CD4-positive, alpha-beta T cell treated with Interleukin-15 for 1 hour (primary cell): ENCODE measurements at regions not wholly inside any gene's neighbourhood (a gene's known extent, or its start where the extent isn't known, plus 50 kb on each side); places are given as distances from the start of the nearest gene placed in this dataset.
"Not testable (repeated sequence)": the region's sequence is repeated elsewhere in the genome, so short reads cannot be mapped to it uniquely, and the experiment has no call there.

Source experiments
- DNase-seq: peaks from one replicate; pipeline ENCODE4 v3.0.0-alpha.2; 2020

- no peak for DNase-seq
Measured at GRCh38 chr4:128688033-128688721, 121.3 kb upstream of the JADE1 start.

GRCh38 chr4:128686810-128687209 lies 122.7 kb upstream of the JADE1 start:
- no peak for DNase-seq

GRCh38 chr4:128686032-128686465 lies 123.5 kb upstream of the JADE1 start:
- DNase-seq, result no peak

GRCh38 chr4:128684016-128684415 lies 125.5 kb upstream of the JADE1 start:
- no peak for DNase-seq

- no peak for DNase-seq
Measured at GRCh38 chr4:128682942-128683666, 126.4 kb upstream of the JADE1 start.

- no peak for DNase-seq
Measured at GRCh38 chr4:128676095-128676494, 133.4 kb upstream of the JADE1 start.

- no peak for DNase-seq
Measured at GRCh38 chr4:128675083-128675482, 134.4 kb upstream of the JADE1 start.

GRCh38 chr4:128673159-128673558 lies 136.3 kb upstream of the JADE1 start:
- DNase-seq, result not testable (repeated sequence)

GRCh38 chr4:128672596-128672995 lies 136.9 kb upstream of the JADE1 start:
- not testable (repeated sequence) for DNase-seq

GRCh38 chr4:128670513-128670912 lies 139.0 kb upstream of the JADE1 start:
- DNase-seq, result no peak

GRCh38 chr4:128668566-128668965 lies 140.9 kb upstream of the JADE1 start:
- no peak for DNase-seq

- DNase-seq, result no peak
Measured at GRCh38 chr4:128665514-128665913, 144.0 kb upstream of the JADE1 start.

GRCh38 chr4:128663325-128663724 lies 146.2 kb upstream of the JADE1 start:
- no peak for DNase-seq

- DNase-seq, result no peak
Measured at GRCh38 chr4:128661479-128661878, 148.0 kb upstream of the JADE1 start.

GRCh38 chr4:128660361-128661215 lies 148.9 kb upstream of the JADE1 start:
- DNase-seq, result no peak

- no peak for DNase-seq
Measured at GRCh38 chr4:128658214-128658631, 151.3 kb upstream of the JADE1 start.

GRCh38 chr4:128657638-128658037 lies 151.9 kb upstream of the JADE1 start:
- no peak for DNase-seq

- no peak for DNase-seq
Measured at GRCh38 chr4:128654465-128654864, 155.0 kb upstream of the JADE1 start.

GRCh38 chr4:128653527-128654444 lies 155.7 kb upstream of the JADE1 start:
- no peak for DNase-seq

GRCh38 chr4:128649575-128650205 lies 159.8 kb upstream of the JADE1 start:
- DNase-seq, result no peak

GRCh38 chr4:128649161-128649560 lies 160.3 kb upstream of the JADE1 start:
- no peak for DNase-seq

- DNase-seq, result no peak
Measured at GRCh38 chr4:128648021-128648420, 161.5 kb upstream of the JADE1 start.
